SW 1271 (cell line): ENCODE measurements at regions not wholly inside any gene's neighbourhood (a gene's known extent, or its start where the extent isn't known, plus 50 kb on each side); places are given as distances from the start of the nearest gene placed in this dataset.
"Not testable (repeated sequence)": the region's sequence is repeated elsewhere in the genome, so short reads cannot be mapped to it uniquely, and the experiment has no call there.

Experiments used
- DNase-seq, 2 experiments: peaks; one replicate each; lab custom pipeline; 2025; lab: John Stamatoyannopoulos, UW

- no peak for DNase-seq
These were observed 147.8 kb downstream of the ATXN7L3B start for GRCh38 chr12:74685385-74685784.

GRCh38 chr12:74689071-74689655 lies 151.5 kb downstream of the ATXN7L3B start:
- DNase-seq, result peak; percentile 1 to 61

- DNase-seq, result no peak
These were observed 152.3 kb downstream of the ATXN7L3B start for GRCh38 chr12:74689929-74690328.

GRCh38 chr12:74719447-74719846 lies 181.8 kb downstream of the ATXN7L3B start:
- DNase-seq, result no peak

GRCh38 chr12:74722709-74723108 lies 185.1 kb downstream of the ATXN7L3B start:
- no peak for DNase-seq

GRCh38 chr12:74725154-74725553 lies 187.5 kb downstream of the ATXN7L3B start:
- DNase-seq, result peak in 1 of 2 experiments; percentile 39

GRCh38 chr12:74728006-74728405 lies 190.4 kb downstream of the ATXN7L3B start:
- DNase-seq, result no peak

GRCh38 chr12:74732164-74732784 lies 194.6 kb downstream of the ATXN7L3B start:
- no peak for DNase-seq

- DNase-seq, result no peak
These were observed 195.2 kb downstream of the ATXN7L3B start for GRCh38 chr12:74732826-74733225.

GRCh38 chr12:74741112-74741511 lies 203.5 kb downstream of the ATXN7L3B start:
- no peak for DNase-seq

- peak in 1 of 2 experiments; percentile 19 for DNase-seq
These were observed 209.7 kb downstream of the ATXN7L3B start for GRCh38 chr12:74747305-74747704.

GRCh38 chr12:74751441-74751840 lies 213.8 kb downstream of the ATXN7L3B start:
- DNase-seq, result no peak

GRCh38 chr12:74752215-74752614 lies 214.6 kb downstream of the ATXN7L3B start:
- DNase-seq, result no peak

GRCh38 chr12:74770552-74770951 lies 232.9 kb downstream of the ATXN7L3B start:
- no peak for DNase-seq

- DNase-seq, result no peak
These were observed 237.6 kb downstream of the ATXN7L3B start for GRCh38 chr12:74775276-74775675.

- DNase-seq, result no peak
These were observed 238.7 kb downstream of the ATXN7L3B start for GRCh38 chr12:74776378-74776777.

- DNase-seq, result peak in 1 of 2 experiments; percentile 31
These were observed 242.7 kb downstream of the ATXN7L3B start for GRCh38 chr12:74780182-74780849.

- not testable (repeated sequence) for DNase-seq
These were observed 243.2 kb downstream of the ATXN7L3B start for GRCh38 chr12:74780850-74781241.

GRCh38 chr12:74781991-74782485 lies 244.4 kb downstream of the ATXN7L3B start:
- DNase-seq, result no peak

- DNase-seq, result no peak
These were observed 253.3 kb downstream of the ATXN7L3B start for GRCh38 chr12:74790931-74791330.

GRCh38 chr12:74791365-74791764 lies 253.7 kb downstream of the ATXN7L3B start:
- DNase-seq, result no peak

GRCh38 chr12:74794522-74794921 lies 256.9 kb downstream of the ATXN7L3B start:
- DNase-seq, result no peak

- no peak for DNase-seq
These were observed 264.0 kb downstream of the ATXN7L3B start for GRCh38 chr12:74801625-74802024.
